ENCODE measurements at regions not wholly inside any gene's neighbourhood (a gene's known extent, or its start where the extent isn't known, plus 50 kb on each side); places are given as distances from the start of the nearest gene placed in this dataset.

DNA sequence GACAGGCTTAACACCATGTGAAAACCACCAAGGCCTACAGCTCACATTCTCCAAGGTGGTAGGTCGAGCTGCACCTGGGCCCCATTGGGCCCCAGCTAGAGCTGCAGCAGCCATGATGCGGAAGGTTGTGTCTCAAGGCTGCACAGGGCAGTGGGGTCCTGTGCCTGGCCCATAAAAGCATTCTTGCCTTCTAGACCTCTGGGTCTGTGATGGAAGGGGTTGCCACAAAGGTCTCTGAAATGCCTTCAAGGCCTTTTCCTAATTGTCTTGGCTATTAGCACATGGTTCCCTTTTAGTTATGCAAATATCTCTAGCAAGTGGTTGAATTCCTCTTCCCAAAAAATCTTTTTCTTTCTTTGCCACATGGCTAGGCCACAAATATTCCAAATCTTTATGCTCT lies 52.5 kb upstream of the C11orf58 start:
- DNase-seq, result no peak

GRCh38 chr11:16678466-16679116 lies 59.9 kb upstream of the C11orf58 start:
- no peak for DNase-seq

DNA sequence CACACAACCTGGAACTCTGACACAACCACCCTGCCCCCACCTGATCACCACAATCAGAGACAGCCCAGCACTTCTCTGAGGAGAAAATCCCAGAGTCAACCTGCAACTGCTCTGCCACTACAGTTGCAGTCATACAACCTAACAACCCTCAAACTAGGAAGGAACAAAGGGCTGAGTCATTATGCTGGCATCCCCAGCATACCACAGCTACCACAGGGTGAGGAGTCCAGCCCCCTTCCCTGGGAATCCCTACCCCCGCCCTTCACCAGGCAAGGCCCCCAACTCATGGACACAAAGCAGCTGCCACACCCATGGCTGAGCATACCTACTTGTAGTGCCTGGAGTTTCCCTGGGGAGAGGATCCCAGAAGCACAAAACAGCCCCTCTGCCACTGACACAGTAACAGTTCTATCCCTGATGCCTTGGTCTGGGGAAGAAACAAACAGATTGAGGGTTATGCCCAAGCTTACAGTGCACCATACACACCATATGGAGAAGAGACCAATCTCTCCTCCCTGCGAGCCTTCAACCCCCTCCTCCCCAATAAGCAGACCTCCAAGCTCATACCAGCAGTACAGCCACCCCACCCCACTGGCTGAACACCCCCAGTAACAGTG lies 68.5 kb upstream of the C11orf58 start:
- no peak for DNase-seq

GRCh38 chr11:16632295-16633200 lies 105.9 kb upstream of the C11orf58 start:
- DNase-seq, result no peak

- no peak for DNase-seq
These were observed 107.8 kb upstream of the C11orf58 start for GRCh38 chr11:16630651-16631050.

- DNase-seq, result no peak
These were observed 120.0 kb upstream of the C11orf58 start for GRCh38 chr11:16618431-16618830.

DNA sequence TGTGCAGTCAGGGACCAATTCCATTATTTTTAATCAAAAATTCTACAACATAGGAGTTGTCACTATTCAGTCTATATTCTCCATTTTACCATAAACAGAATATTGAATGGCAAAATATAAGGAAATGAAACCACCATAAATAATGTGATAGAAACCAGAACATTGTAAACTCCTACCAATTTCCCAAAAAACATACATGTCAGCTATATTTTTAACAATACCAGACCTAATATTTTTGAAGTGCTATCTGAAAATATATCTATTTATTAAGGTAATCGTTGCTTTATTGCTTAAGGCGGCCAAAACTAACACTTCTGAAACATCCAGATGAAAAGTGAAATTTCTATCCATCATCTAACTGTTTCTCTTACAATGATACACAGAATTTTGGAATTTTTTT lies 123.0 kb upstream of the C11orf58 start:
- no peak for DNase-seq

GRCh38 chr11:16613512-16614381 lies 124.7 kb upstream of the C11orf58 start:
- peak; percentile 94 for DNase-seq

DNA sequence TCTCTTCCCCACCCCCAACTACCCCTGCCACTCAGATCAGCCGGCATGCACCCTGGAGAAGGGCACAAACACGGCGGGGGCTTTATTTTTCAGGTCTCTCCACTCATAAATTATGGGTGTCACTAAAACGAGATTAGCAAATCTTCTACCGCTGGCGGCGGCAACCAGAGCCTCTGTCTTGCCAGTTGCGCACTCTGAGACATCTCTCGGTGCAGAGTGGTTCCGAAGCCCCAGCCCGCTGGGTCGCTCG lies 125.3 kb upstream of the C11orf58 start:
- no peak for DNase-seq

DNA sequence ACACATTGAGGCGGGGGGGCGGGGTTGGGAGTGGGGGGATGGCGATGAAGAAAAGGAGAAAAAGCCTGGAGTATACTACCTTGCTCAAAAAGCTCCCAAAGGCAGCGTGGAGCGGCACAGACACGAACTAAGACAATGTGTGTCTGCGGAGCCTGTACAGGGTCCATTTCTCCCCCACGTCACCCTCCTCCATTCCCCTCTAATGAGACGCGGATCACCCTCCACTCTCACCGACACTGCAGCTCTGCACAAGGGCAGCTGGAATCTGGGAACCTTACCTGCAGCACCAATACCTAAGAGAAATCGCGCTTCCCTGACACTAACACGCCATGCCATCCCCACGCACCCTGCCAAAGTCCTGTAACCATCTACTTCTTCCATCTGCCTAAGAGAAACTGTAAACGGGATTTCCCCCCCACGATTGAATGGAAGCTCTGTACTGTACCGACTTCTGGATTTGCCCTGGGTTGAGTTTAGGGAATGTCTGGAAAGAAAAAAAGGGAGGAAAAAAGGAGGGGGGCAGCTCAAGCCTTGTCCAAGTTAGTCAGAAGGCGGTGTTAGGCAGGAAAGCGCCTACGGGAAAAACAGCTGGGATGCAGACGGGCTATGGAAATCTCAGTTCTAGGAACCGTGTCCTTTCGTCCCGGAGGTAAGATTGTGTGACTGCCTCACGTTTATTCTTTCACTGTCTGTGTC lies 125.7 kb upstream of the C11orf58 start:
- DNase-seq, result peak; percentile 66

DNA sequence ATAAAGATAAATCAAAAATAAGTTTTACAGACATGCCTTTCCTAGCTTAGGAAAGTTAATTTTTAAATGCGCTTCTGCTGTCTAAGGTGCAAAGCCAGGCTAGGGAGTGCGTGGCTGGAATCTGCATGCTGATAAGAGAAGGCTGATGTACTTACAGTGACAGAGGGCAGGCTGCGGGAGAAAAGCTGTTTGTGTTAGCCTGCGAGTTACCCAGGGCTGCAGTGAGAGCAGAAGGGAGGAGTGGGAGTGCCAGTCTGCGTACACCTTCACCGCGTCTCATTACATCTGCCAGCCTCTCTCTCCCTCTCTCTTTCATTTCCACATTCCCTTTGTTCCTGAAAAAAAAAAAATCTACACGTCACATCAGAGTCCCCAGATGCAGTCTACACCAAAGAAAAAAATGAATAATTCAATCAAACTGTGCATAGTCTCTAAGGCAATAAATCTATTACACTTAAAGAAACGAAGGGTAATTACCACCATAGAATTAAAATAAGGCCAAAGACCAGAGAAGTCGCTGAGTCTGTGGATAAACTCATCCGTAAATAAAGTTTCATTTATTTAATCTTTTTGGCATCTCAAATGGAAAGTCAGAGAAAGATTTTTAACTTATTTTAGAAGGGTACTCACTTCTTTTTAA lies 126.4 kb upstream of the C11orf58 start:
- peak; percentile 49 for DNase-seq

GRCh38 chr11:16611401-16611921 lies 127.0 kb upstream of the C11orf58 start:
- DNase-seq, result no peak

DNA sequence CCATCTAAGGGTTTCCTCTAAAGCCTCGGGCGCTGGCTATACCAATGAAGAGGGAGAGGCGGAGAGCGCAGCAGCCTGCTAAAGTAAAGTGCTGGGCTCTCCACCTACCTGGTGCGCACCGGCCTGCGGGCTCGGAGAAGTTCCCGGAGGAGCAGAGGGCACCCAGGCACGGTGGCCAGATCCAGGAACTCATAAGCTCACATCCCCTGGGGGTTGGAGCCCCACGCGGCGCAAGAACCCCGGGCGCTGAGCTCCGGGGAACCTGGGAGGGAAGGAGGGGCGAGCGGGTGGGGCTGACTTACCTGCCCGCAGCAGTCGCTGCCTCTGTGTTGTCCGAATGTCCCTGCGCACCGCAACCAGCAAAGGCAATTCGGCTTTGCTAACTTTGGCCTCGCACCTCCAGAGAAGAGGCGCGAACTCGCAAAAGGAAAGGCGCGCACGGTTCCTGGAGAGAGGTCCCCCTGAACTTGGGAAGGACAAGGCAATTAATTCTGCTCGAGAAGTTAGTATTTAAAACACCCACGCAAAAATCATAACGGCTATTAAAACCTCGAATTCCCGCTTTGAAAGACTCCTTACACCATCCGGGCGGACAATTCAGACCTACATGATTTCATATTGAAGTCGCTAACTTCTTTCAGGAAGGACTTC lies 127.6 kb upstream of the C11orf58 start:
- DNase-seq, result no peak

DNA sequence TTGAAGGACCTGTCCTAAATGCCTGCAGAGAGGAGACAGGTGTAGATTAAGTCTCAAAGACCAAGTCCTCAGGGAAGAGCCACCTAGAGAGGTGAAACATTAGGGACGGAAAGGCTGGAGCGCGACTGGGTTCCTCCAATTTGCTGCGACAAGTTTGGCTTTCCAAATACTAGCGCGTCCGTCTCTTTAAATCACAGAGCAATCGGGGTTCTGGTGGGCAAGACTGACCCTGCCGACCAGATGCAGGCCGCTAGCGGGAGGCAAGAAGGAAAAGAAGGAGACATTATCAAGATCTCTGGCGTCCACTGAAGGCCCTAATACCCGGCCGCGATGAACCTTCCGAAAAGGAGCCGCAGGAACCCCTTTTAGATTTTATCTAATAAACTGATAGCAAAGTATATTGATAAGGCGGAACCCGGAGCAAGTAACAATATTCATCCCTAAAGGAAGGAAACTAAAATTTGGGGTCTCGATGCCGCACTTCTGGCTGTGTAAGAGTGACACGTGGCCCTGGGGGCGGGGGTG lies 128.2 kb upstream of the C11orf58 start:
- DNase-seq, result no peak

DNA sequence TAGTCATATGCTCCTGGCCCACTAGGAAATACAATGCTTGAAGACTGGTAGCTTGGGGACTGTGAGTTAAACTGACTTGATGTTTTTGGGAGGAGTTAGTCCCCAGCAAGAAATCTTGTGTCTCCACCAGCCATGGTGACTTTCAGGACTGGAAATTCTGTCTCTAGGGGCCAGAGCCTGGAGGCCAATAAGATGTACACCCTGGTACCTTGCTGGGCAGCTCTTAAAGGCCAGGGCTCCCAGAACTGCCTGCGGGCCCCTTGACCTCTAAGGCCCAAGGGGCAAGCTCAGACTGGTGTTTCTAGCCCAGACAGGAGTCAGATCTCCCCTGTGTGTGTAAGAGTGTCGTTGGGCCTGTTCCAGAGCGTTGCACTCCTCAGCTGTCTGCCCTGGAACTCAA lies 128.7 kb upstream of the C11orf58 start:
- DNase-seq, result no peak

- peak; percentile 94 for DNase-seq
These were observed 130.5 kb upstream of the C11orf58 start for GRCh38 chr11:16607675-16608644.

GRCh38 chr11:16606784-16607674 lies 131.4 kb upstream of the C11orf58 start:
- DNase-seq, result peak; percentile 83
